K562 (cell line): ENCODE measurements at regions not wholly inside any gene's neighbourhood (a gene's known extent, or its start where the extent isn't known, plus 50 kb on each side); places are given as distances from the start of the nearest gene placed in this dataset.
A peak's percentile ranks its signal among the peaks of the same experiment; 100 is the strongest.

ENCODE experiments used
- CREB1 ChIP-seq, 2 experiments: sonication (generic) in 1 of 2; formaldehyde crosslinking in 1 of 2; IDR thresholded peaks; 2 replicates each; pipeline versions ENCODE4 v1.6.1 to v1.8.0; 2012 to 2022; ENCODE audit warnings: inconsistent platforms in 1 of 2, mild to moderate bottlenecking in 1 of 2, missing genetic modification reagents in 1 of 2, moderate library complexity in 1 of 2
- CTCF ChIP-seq, 3 experiments: IDR thresholded peaks in 2 of 3; conservative IDR thresholded peaks in 1 of 3; 2 replicates each; pipeline ENCODE4 v1.5.1; 2011 to 2012; ENCODE audit warnings: low read length in 3 of 3, mild to moderate bottlenecking in 3 of 3, control low read depth in 2 of 3, improper control_type of control experiment in 1 of 3, inconsistent platforms in 1 of 3, low read depth in 1 of 3, mixed read lengths in 1 of 3, moderate library complexity in 1 of 3; ENCODE audit not compliant: insufficient read depth in 2 of 3
- FOXP4 ChIP-seq: sonication (generic); formaldehyde crosslinking; IDR thresholded peaks from 2 replicates; pipeline ENCODE4 v1.8.0; 2022; ENCODE audit warnings: mild to moderate bottlenecking, missing genetic modification reagents, borderline replicate concordance
- MAFF ChIP-seq: IDR thresholded peaks from 2 replicates; pipeline ENCODE4 v1.6.1; 2012; ENCODE audit warnings: low read length, improper control_type of control experiment
- MXI1 ChIP-seq: IDR thresholded peaks from 2 replicates; pipeline ENCODE4 v1.6.1; 2011; ENCODE audit warnings: low read depth, mild to moderate bottlenecking, improper control_type of control experiment, low read length
- NFYB ChIP-seq: IDR thresholded peaks from 2 replicates; pipeline ENCODE4 v1.6.1; 2011; ENCODE audit warnings: mild to moderate bottlenecking, moderate library complexity; ENCODE audit not compliant: insufficient read length; ENCODE audit errors: extremely low read depth
- PCBP2 ChIP-seq: fragments of 200-400 bp; formaldehyde crosslinking; IDR thresholded peaks from 2 replicates; pipeline ENCODE4 v1.6.1; 2018; ENCODE audit warnings: low read length, low read depth, mild to moderate bottlenecking, moderate library complexity; ENCODE audit not compliant: poor library complexity, severe bottlenecking
- PHF21A ChIP-seq: fragments of 450-650 bp; IDR thresholded peaks from 2 replicates; pipeline ENCODE4 v1.6.1; 2017; ENCODE audit warnings: low read depth, borderline replicate concordance
- TAF1 ChIP-seq: IDR thresholded peaks from 2 replicates; pipeline ENCODE4 v1.6.1; 2011; ENCODE audit warnings: mild to moderate bottlenecking, low read length, moderate library complexity; ENCODE audit not compliant: insufficient read depth, control insufficient read depth, severe bottlenecking; ENCODE audit errors: extremely low read depth
- USF2 ChIP-seq: sonication (generic); formaldehyde crosslinking; IDR thresholded peaks from 2 replicates; pipeline ENCODE4 v1.5.0; 2020; ENCODE audit warnings: missing genetic modification reagents
- XRCC4 ChIP-seq: IDR thresholded peaks from one replicate; pipeline ENCODE4 v1.6.1; 2011; ENCODE audit not compliant: insufficient read depth, insufficient read length; ENCODE audit errors: extremely low read depth
- ZBTB1 ChIP-seq: sonication (generic); formaldehyde crosslinking; IDR thresholded peaks from 2 replicates; pipeline ENCODE4 v1.8.1; 2023; ENCODE audit warnings: missing genetic modification reagents, low read depth, mild to moderate bottlenecking, borderline replicate concordance
- TF ChIP-seq, protein P1 (sequence below): sonication (generic); formaldehyde crosslinking; IDR thresholded peaks from 2 replicates; pipeline ENCODE4 v1.8.1; 2022; ENCODE audit warnings: missing genetic modification reagents
- TF ChIP-seq, protein P2 (sequence below): fragments of 250-450 bp; sonication (Bioruptor Pico); IDR thresholded peaks from 2 replicates; pipeline ENCODE4 v1.4.0; 2020; ENCODE audit warnings: borderline replicate concordance

DNA sequence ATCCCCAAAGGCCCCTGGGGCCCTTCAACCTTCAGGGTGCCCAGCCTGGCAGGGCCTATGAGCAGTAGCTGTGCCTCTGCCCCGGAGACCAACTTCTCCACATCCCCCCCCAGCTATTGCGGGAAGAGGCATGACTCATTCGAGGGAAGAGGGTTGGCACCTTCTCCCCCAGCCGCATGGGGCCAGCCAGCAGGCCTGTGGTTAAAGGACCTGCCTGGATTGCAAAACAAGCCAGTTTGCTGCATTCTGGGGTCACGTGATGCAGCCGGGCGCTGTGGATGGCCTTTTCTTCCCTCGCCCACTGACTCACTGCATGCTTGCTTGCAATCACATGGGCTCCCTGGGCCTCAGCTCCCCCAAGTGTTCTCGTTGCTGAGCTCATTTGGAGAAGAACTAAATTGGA lies 182.5 kb downstream of the MAFB start:
- TF ChIP-seq FOXP4 (CRISPR knock-in tag), result no peak
- no peak for TF ChIP-seq ZBTB1
- TF ChIP-seq TAF1, result no peak
- TF ChIP-seq CREB1 (IDR thresholded peaks at IDR 0.05), result no peak
- TF ChIP-seq CREB1 (CRISPR knock-in tag; IDR thresholded peaks at IDR 0.05), result no peak
- TF ChIP-seq NFYB, result no peak
- TF ChIP-seq, protein P1, sequence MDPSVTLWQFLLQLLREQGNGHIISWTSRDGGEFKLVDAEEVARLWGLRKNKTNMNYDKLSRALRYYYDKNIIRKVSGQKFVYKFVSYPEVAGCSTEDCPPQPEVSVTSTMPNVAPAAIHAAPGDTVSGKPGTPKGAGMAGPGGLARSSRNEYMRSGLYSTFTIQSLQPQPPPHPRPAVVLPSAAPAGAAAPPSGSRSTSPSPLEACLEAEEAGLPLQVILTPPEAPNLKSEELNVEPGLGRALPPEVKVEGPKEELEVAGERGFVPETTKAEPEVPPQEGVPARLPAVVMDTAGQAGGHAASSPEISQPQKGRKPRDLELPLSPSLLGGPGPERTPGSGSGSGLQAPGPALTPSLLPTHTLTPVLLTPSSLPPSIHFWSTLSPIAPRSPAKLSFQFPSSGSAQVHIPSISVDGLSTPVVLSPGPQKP (CRISPR knock-in tag), result no peak
- TF ChIP-seq CTCF (IDR thresholded peaks at IDR 0.05 in 2 of 3, conservative IDR thresholded peaks at IDR 0.05 in 1 of 3; ENCODE audit: insufficient read depth in 2 of 3, low read depth in 1 of 3, low read length in 3 of 3), result no peak
- TF ChIP-seq USF2, result peak; percentile 85
- TF ChIP-seq MXI1, result no peak
- no peak for TF ChIP-seq PCBP2
- TF ChIP-seq XRCC4, result no peak
- TF ChIP-seq, protein P2, sequence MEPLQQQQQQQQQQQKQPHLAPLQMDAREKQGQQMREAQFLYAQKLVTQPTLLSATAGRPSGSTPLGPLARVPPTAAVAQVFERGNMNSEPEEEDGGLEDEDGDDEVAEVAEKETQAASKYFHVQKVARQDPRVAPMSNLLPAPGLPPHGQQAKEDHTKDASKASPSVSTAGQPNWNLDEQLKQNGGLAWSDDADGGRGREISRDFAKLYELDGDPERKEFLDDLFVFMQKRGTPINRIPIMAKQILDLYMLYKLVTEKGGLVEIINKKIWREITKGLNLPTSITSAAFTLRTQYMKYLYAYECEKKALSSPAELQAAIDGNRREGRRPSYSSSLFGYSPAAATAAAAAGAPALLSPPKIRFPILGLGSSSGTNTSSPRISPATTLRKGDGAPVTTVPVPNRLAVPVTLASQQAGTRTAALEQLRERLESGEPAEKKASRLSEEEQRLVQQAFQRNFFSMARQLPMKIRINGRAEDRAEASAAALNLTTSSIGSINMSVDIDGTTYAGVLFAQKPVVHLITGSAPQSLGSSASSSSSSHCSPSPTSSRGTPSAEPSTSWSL, result no peak
- TF ChIP-seq PHF21A, result no peak
- TF ChIP-seq MAFF, result no peak
